Stomach (tissue), 4 donors: ENCODE measurements at regions not wholly inside any gene's neighbourhood (a gene's known extent, or its start where the extent isn't known, plus 50 kb on each side); places are given as distances from the start of the nearest gene placed in this dataset.

Source experiments
- EP300 ChIP-seq: sonication (generic); formaldehyde crosslinking; IDR thresholded peaks from one replicate; pipeline ENCODE4 v1.6.1; 2017; ENCODE audit warnings: antibody characterized with exemption
- POLR2A ChIP-seq, 4 donors: fragments of 450-650 bp; IDR thresholded peaks; one replicate each; pipeline ENCODE4 v1.6.1; 2016; ENCODE audit warnings: antibody characterized with exemption in 4 of 4, control low read depth in 2 of 4, mild to moderate bottlenecking in 1 of 4, moderate library complexity in 1 of 4
- POLR2AphosphoS5 ChIP-seq, 3 donors: sonication (generic); formaldehyde crosslinking; IDR thresholded peaks; one replicate each; pipeline ENCODE4 v1.6.1; 2016; ENCODE audit warnings: antibody characterized with exemption in 3 of 3
- TF ChIP-seq, protein P1 (sequence below), 7 experiments: fragments of 450-650 bp in 4 of 7; fragments of 200-600 bp in 3 of 7; sonication (generic) in 3 of 7; IDR thresholded peaks; one replicate each; pipeline ENCODE4 v1.5.1; 2016 to 2019; ENCODE audit warnings: antibody characterized with exemption in 7 of 7, control low read depth in 2 of 7, mild to moderate bottlenecking in 1 of 7

DNA sequence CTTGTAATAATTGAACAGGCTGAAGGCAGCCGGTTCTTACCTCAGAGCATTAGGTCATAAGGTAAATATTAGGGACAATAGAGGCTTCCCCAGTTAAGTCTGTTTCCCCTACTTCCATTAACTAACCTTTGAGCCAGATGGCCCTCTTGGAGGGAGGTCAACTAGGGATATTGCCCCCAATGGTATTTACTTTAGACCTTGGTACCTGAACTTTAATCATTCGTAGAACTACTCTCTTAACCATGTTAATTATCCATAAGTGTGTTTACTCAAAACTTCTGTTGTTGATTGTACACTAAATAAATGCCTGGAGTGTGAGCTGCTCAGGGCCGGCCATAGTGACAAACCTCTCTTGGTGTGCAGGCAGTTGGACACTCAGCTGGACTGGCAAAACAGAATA lies 1843.5 kb upstream of the AGA start:
- TF ChIP-seq EP300 (no peak), POLR2A (IDR thresholded peaks at IDR 0.05) (no peak), POLR2AphosphoS5 (IDR thresholded peaks at IDR 0.05) (no peak)
- TF ChIP-seq, protein P1, sequence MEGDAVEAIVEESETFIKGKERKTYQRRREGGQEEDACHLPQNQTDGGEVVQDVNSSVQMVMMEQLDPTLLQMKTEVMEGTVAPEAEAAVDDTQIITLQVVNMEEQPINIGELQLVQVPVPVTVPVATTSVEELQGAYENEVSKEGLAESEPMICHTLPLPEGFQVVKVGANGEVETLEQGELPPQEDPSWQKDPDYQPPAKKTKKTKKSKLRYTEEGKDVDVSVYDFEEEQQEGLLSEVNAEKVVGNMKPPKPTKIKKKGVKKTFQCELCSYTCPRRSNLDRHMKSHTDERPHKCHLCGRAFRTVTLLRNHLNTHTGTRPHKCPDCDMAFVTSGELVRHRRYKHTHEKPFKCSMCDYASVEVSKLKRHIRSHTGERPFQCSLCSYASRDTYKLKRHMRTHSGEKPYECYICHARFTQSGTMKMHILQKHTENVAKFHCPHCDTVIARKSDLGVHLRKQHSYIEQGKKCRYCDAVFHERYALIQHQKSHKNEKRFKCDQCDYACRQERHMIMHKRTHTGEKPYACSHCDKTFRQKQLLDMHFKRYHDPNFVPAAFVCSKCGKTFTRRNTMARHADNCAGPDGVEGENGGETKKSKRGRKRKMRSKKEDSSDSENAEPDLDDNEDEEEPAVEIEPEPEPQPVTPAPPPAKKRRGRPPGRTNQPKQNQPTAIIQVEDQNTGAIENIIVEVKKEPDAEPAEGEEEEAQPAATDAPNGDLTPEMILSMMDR (IDR thresholded peaks at IDR 0.05): no peak
